ENCODE measurements at regions not wholly inside any gene's neighbourhood (a gene's known extent, or its start where the extent isn't known, plus 50 kb on each side); places are given as distances from the start of the nearest gene placed in this dataset.
"Not testable (repeated sequence)": the region's sequence is repeated elsewhere in the genome, so short reads cannot be mapped to it uniquely, and the experiment has no call there.

DNA sequence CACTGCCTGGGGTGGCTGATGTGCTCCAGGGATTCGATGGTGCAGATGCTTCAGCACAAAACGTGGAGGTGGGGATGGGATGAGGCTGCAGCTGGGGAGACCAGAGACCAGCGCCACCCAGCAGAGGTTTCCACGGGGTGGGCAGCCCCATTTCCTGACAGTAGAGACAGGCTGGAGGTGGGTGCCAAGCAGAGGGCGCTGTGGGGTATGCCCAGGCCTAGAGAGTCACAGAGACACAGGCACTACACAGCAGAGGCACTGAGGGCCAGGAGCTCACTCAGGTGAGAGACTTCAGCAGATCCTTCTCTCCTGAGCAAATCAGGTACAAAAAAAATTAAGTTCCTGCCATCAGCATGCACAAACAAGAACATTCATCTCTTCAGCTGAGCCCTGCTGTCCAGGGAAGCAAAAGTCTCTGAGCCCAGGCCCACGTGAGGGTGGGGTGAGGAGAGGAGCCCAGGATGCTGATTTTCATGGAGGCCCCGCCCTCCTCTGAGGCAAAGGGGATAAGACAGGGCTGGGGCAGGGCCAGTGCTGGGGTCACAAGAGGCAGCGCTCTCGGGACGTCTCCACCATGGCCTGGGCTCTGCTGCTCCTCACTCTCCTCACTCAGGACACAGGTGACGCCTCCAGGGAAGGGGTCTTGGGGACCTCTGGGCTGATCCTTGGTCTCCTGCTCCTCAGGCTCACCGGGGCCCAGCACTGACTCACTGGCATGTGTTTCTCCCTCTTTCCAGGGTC is 53.1 kb downstream of the GGTLC2 start:
- TF ChIP-seq POLR2A (IDR thresholded peaks at IDR 0.05; ENCODE audit: low read depth, low read length): no peak
- FAIRE-seq: no peak
- no peak for DNase-seq (ENCODE audit: insufficient read length, low spot score)

DNA sequence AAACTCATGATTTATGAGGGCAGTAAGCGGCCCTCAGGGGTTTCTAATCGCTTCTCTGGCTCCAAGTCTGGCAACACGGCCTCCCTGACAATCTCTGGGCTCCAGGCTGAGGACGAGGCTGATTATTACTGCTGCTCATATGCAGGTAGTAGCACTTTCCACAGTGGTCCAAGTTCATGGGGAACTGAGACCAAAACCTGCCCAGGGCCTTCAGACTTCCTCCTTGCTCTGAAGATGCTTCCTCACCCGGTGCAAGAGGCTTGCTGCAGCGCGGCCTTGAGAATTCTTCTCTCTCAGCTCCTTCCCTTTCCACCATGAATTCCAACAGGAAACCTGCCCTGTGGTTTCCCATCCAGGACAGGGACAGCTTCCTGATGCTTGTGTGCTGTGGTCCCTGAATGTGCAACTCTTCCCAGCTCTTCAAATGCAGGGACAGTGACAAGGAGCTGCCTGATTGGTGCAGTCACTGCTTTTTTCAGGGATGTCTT is 53.9 kb downstream of the GGTLC2 start:
- no peak for TF ChIP-seq POLR2A (IDR thresholded peaks at IDR 0.05; ENCODE audit: low read depth, low read length)
- no peak for FAIRE-seq
- DNase-seq (ENCODE audit: insufficient read length, low spot score): no peak

GRCh38 chr22:22700631-22701030 is 56.2 kb downstream of the GGTLC2 start:
- TF ChIP-seq POLR2A (IDR thresholded peaks at IDR 0.05; ENCODE audit: low read depth, low read length): no peak
- FAIRE-seq (no peak), DNase-seq (ENCODE audit: insufficient read length, low spot score) (no peak)

DNA sequence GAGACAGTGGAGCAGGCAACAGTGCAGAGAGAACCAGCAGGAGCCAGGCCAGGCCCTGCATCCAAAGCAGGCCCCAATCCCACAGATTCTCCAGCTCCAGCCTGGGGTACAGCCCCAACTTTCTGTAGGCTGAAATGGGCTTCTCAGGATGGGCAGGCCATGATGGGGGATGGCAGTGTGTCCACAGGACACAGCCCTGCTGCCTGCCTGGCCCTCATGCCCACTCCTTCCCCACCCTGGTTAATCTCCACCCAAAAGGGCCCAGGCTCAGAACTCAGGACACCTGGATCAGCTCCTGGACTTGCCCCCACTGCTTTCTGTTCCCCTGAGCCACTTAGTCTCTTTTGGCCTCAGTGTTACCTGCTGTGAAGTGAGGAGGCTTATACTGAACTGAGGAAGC is 57.1 kb downstream of the GGTLC2 start:
- FAIRE-seq: not testable (repeated sequence)

GRCh38 chr22:22702237-22703202 is 58.1 kb downstream of the GGTLC2 start:
- no peak for DNase-seq (ENCODE audit: insufficient read length, low spot score)
- no peak for FAIRE-seq

More for the DNA sequence above, 57.1 kb downstream of the GGTLC2 start:
- DNase-seq (ENCODE audit: insufficient read length, low spot score): not testable (repeated sequence)

DNA sequence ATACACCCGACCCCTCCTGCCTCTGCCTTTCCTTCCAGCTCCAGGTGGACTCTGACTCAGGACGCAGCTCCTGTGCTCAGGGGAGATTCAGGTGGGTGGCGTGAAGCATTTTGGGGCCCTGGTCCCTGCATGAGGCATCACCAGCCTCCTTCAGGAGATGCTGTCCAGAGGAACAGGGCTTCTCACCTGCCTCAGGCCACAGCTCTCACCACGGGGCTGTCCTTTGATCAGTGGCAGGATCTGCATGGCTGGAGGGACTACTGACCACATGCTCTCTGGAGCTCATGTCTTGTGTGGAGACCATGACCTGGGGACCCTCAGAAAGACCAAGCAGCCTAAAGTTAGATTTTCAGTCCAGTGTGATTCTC is 58.8 kb downstream of the GGTLC2 start:
- no peak for FAIRE-seq
- no peak for TF ChIP-seq POLR2A (IDR thresholded peaks at IDR 0.05; ENCODE audit: low read depth, low read length)
- DNase-seq (ENCODE audit: insufficient read length, low spot score): no peak

More at GRCh38 chr22:22702237-22703202, 58.1 kb downstream of the GGTLC2 start:
- no peak for TF ChIP-seq POLR2A (IDR thresholded peaks at IDR 0.05; ENCODE audit: low read depth, low read length)

- DNase-seq (ENCODE audit: insufficient read length, low spot score) (no peak), FAIRE-seq (no peak)
- no peak for TF ChIP-seq POLR2A (IDR thresholded peaks at IDR 0.05; ENCODE audit: low read depth, low read length)
Measured at GRCh38 chr22:22703715-22704114, 59.3 kb downstream of the GGTLC2 start.

DNA sequence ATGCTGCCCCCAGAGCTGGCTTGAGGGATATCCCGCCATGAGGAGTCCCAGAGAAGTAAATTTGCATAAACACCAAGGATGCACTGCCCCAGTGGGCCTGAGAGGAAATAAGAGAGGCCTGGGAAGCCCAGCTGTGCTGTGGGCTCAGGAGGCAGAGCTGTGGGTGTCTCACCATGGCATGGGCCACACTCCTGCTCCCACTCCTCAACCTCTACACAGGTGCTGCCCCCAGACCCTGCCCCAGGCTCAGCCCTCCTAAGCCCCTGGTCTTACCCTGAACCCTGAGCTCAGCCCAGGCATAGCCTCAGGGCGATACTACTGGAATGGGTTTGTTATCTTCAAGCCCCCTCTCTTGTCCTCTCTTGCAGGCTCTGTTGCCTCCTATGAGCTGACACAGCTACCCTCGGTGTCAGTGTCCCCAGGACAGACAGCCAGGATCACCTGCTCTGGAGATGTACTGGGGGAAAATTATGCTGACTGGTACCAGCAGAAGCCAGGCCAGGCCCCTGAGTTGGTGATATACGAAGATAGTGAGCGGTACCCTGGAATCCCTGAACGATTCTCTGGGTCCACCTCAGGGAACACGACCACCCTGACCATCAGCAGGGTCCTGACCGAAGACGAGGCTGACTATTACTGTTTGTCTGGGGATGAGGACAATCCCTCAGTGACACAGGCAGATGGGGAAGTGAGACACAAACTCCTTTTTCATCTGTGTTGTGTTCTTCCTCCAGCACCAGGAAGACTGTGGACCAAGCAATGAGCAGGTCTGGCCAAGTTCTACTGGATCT is 59.9 kb downstream of the GGTLC2 start:
- no peak for TF ChIP-seq POLR2A (IDR thresholded peaks at IDR 0.05; ENCODE audit: low read depth, low read length)
- FAIRE-seq (no peak), DNase-seq (ENCODE audit: insufficient read length, low spot score) (no peak)

DNA sequence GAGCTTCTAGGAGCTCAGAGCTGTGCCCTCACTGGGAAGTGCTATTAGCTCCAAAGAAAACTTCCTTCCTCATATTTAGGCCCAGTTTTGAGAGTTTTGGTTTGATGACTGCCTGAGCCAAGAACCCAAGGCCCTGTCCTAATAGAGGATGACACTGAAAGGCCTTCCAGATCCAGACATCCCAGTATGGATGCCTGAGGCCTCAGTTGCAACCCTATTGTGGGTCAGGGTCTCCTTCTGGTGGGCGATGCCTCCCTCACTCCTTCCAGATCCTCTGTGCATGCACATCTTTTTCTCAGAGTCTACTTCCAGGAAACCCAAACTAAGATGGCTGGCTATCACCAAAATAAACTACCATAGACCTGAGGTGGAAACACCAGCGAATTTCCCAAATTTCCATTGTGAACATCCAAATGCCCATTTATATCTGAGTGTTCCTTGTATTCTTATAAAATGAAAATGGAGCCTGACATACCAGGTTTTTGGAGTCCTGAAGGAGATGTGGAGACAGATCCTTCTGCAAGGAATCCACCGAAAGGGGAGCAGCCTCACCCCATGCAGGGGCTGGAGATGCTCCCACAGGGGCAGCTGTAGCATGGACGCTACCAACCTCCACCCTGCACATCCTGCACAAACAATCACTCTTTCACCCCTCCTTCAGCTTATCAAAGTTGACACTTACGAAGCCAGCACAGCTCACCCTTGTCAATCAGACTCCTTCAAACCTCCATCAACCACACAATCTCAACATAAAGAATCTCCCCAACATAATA is 61.1 kb downstream of the GGTLC2 start:
- no peak for TF ChIP-seq POLR2A (IDR thresholded peaks at IDR 0.05; ENCODE audit: low read depth, low read length)
- no peak for FAIRE-seq

DNA sequence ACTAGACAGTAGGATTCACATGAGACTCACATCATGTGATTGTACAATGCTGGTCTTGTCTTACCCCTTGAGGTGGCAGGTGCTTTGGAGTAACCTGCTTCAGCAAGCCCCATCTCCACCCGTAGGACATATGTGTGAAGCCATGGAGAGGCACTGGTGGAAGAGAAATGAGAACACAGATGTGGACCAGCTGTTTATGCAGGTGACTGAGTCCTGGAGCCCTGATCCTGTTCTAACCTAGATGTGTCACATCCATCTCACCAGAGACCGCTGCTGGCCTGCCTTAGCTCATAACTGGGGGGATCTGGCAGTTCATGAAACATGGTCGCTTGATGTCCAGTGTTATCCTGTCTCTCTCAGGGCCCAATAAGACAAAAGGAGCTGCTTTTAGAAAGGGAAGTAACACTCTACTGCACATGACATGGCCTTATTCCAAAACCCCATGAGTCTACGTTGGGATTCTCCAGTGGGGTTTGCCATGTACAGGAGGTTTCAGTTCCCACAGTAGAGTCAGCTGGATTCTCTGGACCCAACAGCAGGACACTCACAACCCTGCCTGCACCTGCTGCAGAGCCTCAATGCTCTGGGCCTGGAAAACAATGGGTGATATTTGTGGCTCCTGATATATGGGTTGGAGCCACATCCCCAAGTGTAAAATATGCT is 62.0 kb downstream of the GGTLC2 start:
- TF ChIP-seq POLR2A (IDR thresholded peaks at IDR 0.05; ENCODE audit: low read depth, low read length): no peak
- DNase-seq (ENCODE audit: insufficient read length, low spot score) (no peak), FAIRE-seq (no peak)

More for the DNA sequence above, 61.1 kb downstream of the GGTLC2 start:
- no peak for DNase-seq (ENCODE audit: insufficient read length, low spot score)

DNA sequence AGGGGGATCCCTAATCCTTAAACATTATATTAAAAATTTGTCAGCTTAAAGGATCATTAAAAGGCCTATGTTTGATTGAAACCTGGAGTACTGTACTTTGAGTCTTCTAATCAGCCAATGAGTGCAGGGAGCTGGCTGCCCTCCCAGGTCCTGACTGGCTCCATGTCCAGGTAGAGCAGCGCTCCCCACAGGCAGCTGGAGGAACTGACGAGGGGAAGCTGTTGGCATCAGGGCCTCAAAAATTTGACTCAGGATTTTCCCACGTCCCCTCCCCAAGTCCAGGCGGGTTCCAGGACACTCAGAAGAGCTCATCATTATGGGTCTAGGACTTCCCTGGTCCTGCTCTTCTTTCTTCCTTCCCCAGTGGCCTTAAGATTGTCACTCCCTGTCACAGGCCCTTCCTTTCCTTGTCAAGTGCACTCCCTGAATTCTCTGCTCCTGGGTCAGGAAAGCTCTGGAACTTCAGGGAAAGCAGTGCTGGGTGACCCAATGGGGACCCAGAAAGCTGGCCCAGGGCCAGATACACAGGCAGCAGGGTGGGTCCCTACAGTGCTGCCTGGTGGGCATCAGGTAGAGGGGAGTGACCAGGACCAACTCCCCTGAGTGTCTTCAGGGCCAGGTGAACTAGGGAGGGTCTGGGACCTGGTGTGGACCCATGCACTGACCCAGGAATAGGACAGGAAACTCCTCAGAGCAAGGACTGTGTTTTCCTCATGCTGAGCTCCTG is 65.5 kb downstream of the GGTLC2 start:
- TF ChIP-seq POLR2A (IDR thresholded peaks at IDR 0.05; ENCODE audit: low read depth, low read length): no peak
- no peak for FAIRE-seq
- DNase-seq (ENCODE audit: insufficient read length, low spot score): no peak
